ENCODE measurements at regions not wholly inside any gene's neighbourhood (a gene's known extent, or its start where the extent isn't known, plus 50 kb on each side); places are given as distances from the start of the nearest gene placed in this dataset.
A peak's percentile ranks its signal among the peaks of the same experiment; 100 is the strongest.

DNA sequence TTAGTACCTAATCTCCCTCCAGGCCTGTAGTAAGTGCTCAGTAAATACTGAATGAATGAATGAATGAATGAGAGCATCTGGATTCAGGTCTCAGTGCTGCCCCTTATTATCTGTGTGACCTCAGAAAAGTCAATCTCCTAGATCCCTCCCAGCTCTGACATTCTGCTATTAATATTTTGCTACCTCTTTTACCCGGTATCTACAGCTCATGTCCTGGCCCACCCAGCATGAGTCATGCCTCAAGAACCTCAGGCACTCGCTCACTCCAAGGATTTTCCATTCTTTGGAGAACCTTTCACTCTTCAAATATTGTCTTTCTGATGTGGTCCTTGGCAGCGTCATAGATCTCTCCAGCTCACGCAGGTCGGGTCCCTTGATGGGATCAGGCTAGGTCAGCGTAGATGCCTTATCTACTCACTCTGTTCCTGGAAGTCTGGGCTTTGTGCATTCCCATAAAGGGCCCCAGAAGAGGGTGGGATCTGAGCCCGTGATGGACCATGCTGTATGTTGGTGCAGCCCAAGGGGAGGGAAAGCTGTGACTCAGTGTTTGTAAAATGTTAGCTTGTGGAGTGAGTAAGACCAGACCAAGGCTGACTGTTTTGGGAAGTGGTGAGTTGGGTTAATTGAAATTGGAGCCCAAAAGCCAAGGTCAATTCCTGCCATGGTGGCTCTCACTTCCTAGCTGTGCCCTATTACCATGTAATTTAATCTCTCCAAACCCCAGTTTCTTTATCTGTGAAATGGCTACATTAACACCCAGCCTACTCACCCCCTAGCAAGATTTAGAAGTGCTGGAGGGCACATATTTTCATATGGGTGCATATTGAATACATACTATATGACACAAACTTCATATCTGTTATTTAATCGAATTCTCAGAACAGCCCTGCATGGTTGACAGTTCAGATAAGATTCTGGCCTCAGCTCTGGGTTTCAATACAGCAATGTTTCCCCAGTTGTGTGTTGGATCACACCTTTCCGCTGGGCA is 214.1 kb upstream of the USP24 start:
- H3K36me3 ChIP-seq = no peaks in the 10 kb centered on the region
- H3K27ac ChIP-seq = no peak overlapping the region
- WGBS (ENCODE audit: insufficient coverage, low coverage, low lambda C conversion rate, missing lambda C conversion rate) = 54% methylated on average over 8 of the region's 9 CpGs
- ATAC-seq (peak in 2 of 4 donors; percentile 19 to 50), DNase-seq (no peak)
- TF ChIP-seq POLR2A (IDR thresholded peaks at IDR 0.05) = no peak
- TF ChIP-seq, protein P1, sequence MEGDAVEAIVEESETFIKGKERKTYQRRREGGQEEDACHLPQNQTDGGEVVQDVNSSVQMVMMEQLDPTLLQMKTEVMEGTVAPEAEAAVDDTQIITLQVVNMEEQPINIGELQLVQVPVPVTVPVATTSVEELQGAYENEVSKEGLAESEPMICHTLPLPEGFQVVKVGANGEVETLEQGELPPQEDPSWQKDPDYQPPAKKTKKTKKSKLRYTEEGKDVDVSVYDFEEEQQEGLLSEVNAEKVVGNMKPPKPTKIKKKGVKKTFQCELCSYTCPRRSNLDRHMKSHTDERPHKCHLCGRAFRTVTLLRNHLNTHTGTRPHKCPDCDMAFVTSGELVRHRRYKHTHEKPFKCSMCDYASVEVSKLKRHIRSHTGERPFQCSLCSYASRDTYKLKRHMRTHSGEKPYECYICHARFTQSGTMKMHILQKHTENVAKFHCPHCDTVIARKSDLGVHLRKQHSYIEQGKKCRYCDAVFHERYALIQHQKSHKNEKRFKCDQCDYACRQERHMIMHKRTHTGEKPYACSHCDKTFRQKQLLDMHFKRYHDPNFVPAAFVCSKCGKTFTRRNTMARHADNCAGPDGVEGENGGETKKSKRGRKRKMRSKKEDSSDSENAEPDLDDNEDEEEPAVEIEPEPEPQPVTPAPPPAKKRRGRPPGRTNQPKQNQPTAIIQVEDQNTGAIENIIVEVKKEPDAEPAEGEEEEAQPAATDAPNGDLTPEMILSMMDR (IDR thresholded peaks at IDR 0.05) = no peak
- H3K27me3 ChIP-seq = no peaks in the 10 kb centered on the region
- intact Hi-C loops (cut with DNase I) = no loop called here
- no peaks in the 10 kb centered on the region for H3K4me1 ChIP-seq
- no peak overlapping the region for H3K4me3 ChIP-seq
- no peaks in the 10 kb centered on the region for H3K9me3 ChIP-seq

DNA sequence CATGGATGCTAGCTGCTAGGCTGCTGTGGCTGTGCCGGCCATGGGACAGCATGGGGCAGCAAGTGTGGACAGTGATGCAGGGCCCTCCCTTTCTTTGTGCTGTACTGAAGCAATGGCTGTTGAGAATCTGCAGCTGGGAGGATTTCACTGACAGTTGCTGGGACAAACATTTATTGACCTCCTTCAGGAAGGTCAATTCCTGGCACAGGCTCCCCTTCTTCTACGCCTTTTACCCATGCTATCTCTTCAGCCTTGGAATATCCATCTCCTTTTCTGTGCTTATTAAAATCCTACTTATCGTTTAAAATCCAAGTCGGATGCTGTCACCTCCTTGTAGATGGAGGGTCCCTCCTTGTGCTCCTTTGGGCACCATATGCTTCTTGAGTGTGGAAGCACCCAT is 213.1 kb upstream of the USP24 start:
- H3K9me3 ChIP-seq = no peaks in the 10 kb centered on the region
- no peaks in the 10 kb centered on the region for H3K4me1 ChIP-seq
- intact Hi-C loops (cut with DNase I) = no loop called here
- 73% methylated on average over 4 of the region's 4 CpGs for WGBS (ENCODE audit: insufficient coverage, low coverage, low lambda C conversion rate, missing lambda C conversion rate)
- no peaks in the 10 kb centered on the region for H3K27me3 ChIP-seq
- no peak overlapping the region for H3K27ac ChIP-seq
- TF ChIP-seq POLR2A (IDR thresholded peaks at IDR 0.05) = no peak
- TF ChIP-seq, protein P1 (IDR thresholded peaks at IDR 0.05) = no peak
- no peaks in the 10 kb centered on the region for H3K36me3 ChIP-seq
- no peak for ATAC-seq
- no peak for DNase-seq
- H3K4me3 ChIP-seq = no peak overlapping the region

DNA sequence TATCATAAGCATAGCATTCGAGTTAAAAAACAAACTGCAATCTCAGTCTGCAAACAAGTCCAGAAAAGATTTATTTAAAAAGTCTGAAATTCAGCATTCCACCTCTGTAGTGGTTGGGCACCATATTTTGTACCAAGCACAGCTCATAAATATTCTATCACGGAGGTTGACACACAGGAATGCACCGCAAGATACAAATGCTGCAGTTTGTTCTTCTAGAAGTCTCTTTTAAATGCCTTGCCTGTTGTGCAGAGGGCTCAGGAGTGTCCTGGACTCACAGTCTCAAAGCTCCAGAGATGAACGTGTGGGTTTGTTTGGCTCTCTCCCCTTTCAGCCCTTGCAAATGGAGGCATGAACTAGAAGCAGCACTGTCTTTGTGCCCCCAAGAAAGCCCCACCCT is 212.4 kb upstream of the USP24 start:
- 64% methylated on average over 4 of the region's 4 CpGs for WGBS (ENCODE audit: insufficient coverage, low coverage, low lambda C conversion rate, missing lambda C conversion rate)
- DNase-seq (no peak), ATAC-seq (no peak)
- no peaks in the 10 kb centered on the region for H3K9me3 ChIP-seq
- no peaks in the 10 kb centered on the region for H3K4me1 ChIP-seq
- H3K4me3 ChIP-seq = no peak overlapping the region
- intact Hi-C loops (cut with DNase I) = no loop called here
- no peak for TF ChIP-seq POLR2A (IDR thresholded peaks at IDR 0.05)
- TF ChIP-seq, protein P1 (IDR thresholded peaks at IDR 0.05) = no peak
- H3K36me3 ChIP-seq = no peaks in the 10 kb centered on the region
- no peaks in the 10 kb centered on the region for H3K27me3 ChIP-seq
- H3K27ac ChIP-seq = no peak overlapping the region

DNA sequence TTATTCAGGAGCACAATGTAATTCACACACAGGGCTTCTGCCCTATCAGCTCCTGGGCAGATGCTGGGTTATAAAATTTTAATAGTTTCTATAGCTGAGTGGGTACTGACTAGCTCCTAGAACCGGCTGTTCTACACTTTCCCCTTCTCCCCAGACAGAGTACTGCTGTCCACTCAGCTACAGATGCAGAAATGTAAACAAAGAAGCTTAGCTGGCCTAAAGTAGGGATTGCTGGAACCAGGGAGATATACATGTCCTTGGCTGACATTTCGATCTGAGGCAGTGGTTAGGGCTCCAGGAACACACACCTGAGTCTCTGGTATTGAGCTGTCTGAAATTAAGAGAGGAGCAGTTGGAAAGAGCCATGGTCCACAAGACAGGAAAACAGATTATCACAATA is 211.5 kb upstream of the USP24 start:
- no peak overlapping the region for H3K27ac ChIP-seq
- no peaks in the 10 kb centered on the region for H3K9me3 ChIP-seq
- intact Hi-C loops (cut with DNase I) = no loop called here
- H3K4me3 ChIP-seq = no peak overlapping the region
- no peaks in the 10 kb centered on the region for H3K27me3 ChIP-seq
- no peak for ATAC-seq
- H3K4me1 ChIP-seq = no peaks in the 10 kb centered on the region
- WGBS (ENCODE audit: insufficient coverage, low coverage, low lambda C conversion rate, missing lambda C conversion rate) = 39% methylated on average over 2 of the region's 2 CpGs
- H3K36me3 ChIP-seq = no peaks in the 10 kb centered on the region
- no peak for DNase-seq
- TF ChIP-seq, protein P1 (IDR thresholded peaks at IDR 0.05) = no peak
- TF ChIP-seq POLR2A (IDR thresholded peaks at IDR 0.05) = no peak
